IMR-90 (cell line): ENCODE measurements at regions not wholly inside any gene's neighbourhood (a gene's known extent, or its start where the extent isn't known, plus 50 kb on each side); places are given as distances from the start of the nearest gene placed in this dataset.
A peak's percentile ranks its signal among the peaks of the same experiment; 100 is the strongest.

Experiments
- ATAC-seq: fragments of 200-7000 bp; cut with Tn5 transposase; 2 replicates; pipeline ENCODE4 v1.9.1; 2020; ENCODE audit warnings: low read depth, mild to moderate bottlenecking, moderate library complexity
- BruUV-seq: library from RNA; stranded (reverse); fragments of 400-500 nt; replicated peaks from 2 replicates; lab custom pipeline; 2021; lab: Mats Ljungman, UMichigan
- CTCF ChIA-PET: fragments of 300-600 bp; formaldehyde crosslinking; extraction: SDS; loops from one replicate; lab custom pipeline; 2021; ENCODE audit warnings: antibody characterized with exemption; lab: Yijun Ruan, JAX
- POLR2A ChIA-PET: fragments of 300-600 bp; sonication (Branson Sonifier 250); formaldehyde crosslinking; loops from one replicate; lab custom pipeline; 2022; ENCODE audit warnings: antibody characterized with exemption; ENCODE audit not compliant: unreplicated experiment; lab: Charles Lee
- DNase-seq: peaks from one replicate; pipeline ENCODE4 v3.0.0; 2013
- H2AFZ ChIP-seq: replicated peaks from 2 replicates; pipeline ENCODE3; 2013; ENCODE audit warnings: low read length, mild to moderate bottlenecking; ENCODE audit not compliant: poor library complexity
- H2AK5ac ChIP-seq: 2 replicates; pipeline ENCODE4 v1.6.1; 2013; ENCODE audit warnings: low read depth, low read length, inconsistent platforms
- H2AK9ac ChIP-seq: replicated peaks from 2 replicates; pipeline ENCODE3; 2013; ENCODE audit warnings: mild to moderate bottlenecking, low read depth, low read length, moderate library complexity; ENCODE audit not compliant: poor library complexity
- H2BK120ac ChIP-seq: 2 replicates; pipeline ENCODE4 v1.6.1; 2013; ENCODE audit warnings: low read depth, low read length, inconsistent platforms
- H2BK15ac ChIP-seq: 3 replicates; pipeline ENCODE4 v1.6.1; 2013; ENCODE audit warnings: low read depth, low read length, inconsistent platforms
- H2BK20ac ChIP-seq: 2 replicates; pipeline ENCODE4 v1.6.1; 2013; ENCODE audit warnings: low read depth, mild to moderate bottlenecking, inconsistent platforms, low read length, moderate library complexity
- H2BK5ac ChIP-seq: 2 replicates; pipeline ENCODE4 v1.6.1; 2013; ENCODE audit warnings: mild to moderate bottlenecking, low read depth, low read length, inconsistent platforms; ENCODE audit not compliant: poor library complexity, severe bottlenecking
- H3K14ac ChIP-seq: replicated peaks from 2 replicates; pipeline ENCODE4 v1.6.1; 2013; ENCODE audit warnings: low read depth, low read length, inconsistent platforms
- H3K18ac ChIP-seq: 2 replicates; pipeline ENCODE4 v1.6.1; 2013; ENCODE audit warnings: low read depth, low read length, control low read depth
- H3K23ac ChIP-seq: 2 replicates; pipeline ENCODE4 v1.6.1; 2013; ENCODE audit warnings: low read depth, low read length, inconsistent platforms
- H3K27ac ChIP-seq: 2 replicates; pipeline ENCODE4 v1.5.1; 2013; ENCODE audit warnings: mild to moderate bottlenecking, control low read depth, low read length; ENCODE audit not compliant: insufficient read depth
- H3K27me3 ChIP-seq: 2 replicates; pipeline ENCODE4 v1.6.1; 2013; ENCODE audit warnings: low read length; ENCODE audit not compliant: control insufficient read depth, insufficient read depth
- H3K36me3 ChIP-seq: 2 replicates; pipeline ENCODE4 v1.6.1; 2013; ENCODE audit warnings: low read length, mixed read lengths; ENCODE audit not compliant: control insufficient read depth, insufficient read depth
- H3K4ac ChIP-seq: 2 replicates; pipeline ENCODE4 v1.6.1; 2013; ENCODE audit warnings: low read depth, low read length, inconsistent platforms
- H3K4me1 ChIP-seq: 2 replicates; pipeline ENCODE4 v1.6.1; 2013; ENCODE audit warnings: low read length, mixed read lengths; ENCODE audit not compliant: control insufficient read depth, insufficient read depth
- H3K4me2 ChIP-seq: 2 replicates; pipeline ENCODE4 v1.6.1; 2013; ENCODE audit warnings: low read depth, mild to moderate bottlenecking, control low read depth, low read length, moderate library complexity
- H3K4me3 ChIP-seq: 2 replicates; pipeline ENCODE4 v1.5.1; 2013; ENCODE audit warnings: low read depth, mild to moderate bottlenecking, control low read depth, low read length, moderate library complexity; ENCODE audit not compliant: insufficient read depth
- H3K56ac ChIP-seq: 2 replicates; pipeline ENCODE4 v1.6.1; 2013; ENCODE audit warnings: low read length, inconsistent platforms; ENCODE audit not compliant: insufficient read depth; ENCODE audit errors: extremely low read depth
- H3K79me1 ChIP-seq, 2 experiments: 2 replicates each; pipeline ENCODE4 v1.6.1; 2013; ENCODE audit warnings: low read length in 2 of 2, inconsistent platforms in 1 of 2, low read depth in 1 of 2
- H3K9ac ChIP-seq: 2 replicates; pipeline ENCODE4 v1.6.1; 2013; ENCODE audit warnings: low read depth, low read length, control low read depth
- H3K9me1 ChIP-seq: 2 replicates; pipeline ENCODE4 v1.6.1; 2013; ENCODE audit warnings: low read length, inconsistent platforms; ENCODE audit not compliant: insufficient read depth
- H3K9me3 ChIP-seq: 2 replicates; pipeline ENCODE4 v1.6.1; 2013; ENCODE audit warnings: low read length; ENCODE audit not compliant: control insufficient read depth, insufficient read depth
- H4K20me1 ChIP-seq: 2 replicates; pipeline ENCODE4 v1.6.1; 2013; ENCODE audit warnings: low read length, inconsistent platforms; ENCODE audit not compliant: insufficient read depth
- H4K5ac ChIP-seq: 2 replicates; pipeline ENCODE4 v1.6.1; 2013; ENCODE audit warnings: mild to moderate bottlenecking, low read depth, low read length, control low read depth
- H4K8ac ChIP-seq, 2 experiments: 2 replicates each; pipeline ENCODE4 v1.6.1; 2013; ENCODE audit warnings: low read depth in 2 of 2, low read length in 2 of 2, control low read depth in 1 of 2, inconsistent platforms in 1 of 2
- H4K91ac ChIP-seq: 2 replicates; pipeline ENCODE4 v1.6.1; 2013; ENCODE audit warnings: low read depth, low read length, inconsistent platforms; ENCODE audit not compliant: insufficient read depth
- CEBPB ChIP-seq: IDR thresholded peaks from 2 replicates; pipeline ENCODE4 v1.6.1; 2012; ENCODE audit warnings: low read depth, low read length, improper control_type of control experiment
- FOS ChIP-seq: fragments of 150-350 bp; IDR thresholded peaks from 2 replicates; pipeline ENCODE4 v1.6.1; 2016; ENCODE audit warnings: low read depth, low read length
- WGBS, 2 experiments: methylation state at CpG; one replicate each; pipeline versions ENCODE4 v1.1.5 to v1.1.7; 2013; ENCODE audit warnings: missing lambda C conversion rate in 2 of 2; ENCODE audit not compliant: insufficient read length in 1 of 2; ENCODE audit errors: extremely low coverage in 2 of 2; 5-methylcytosine and 5-hydroxymethylcytosine counted together
- dilution Hi-C: fragments of 300-500 bp; cut with HindIII; formaldehyde crosslinking; loops from one replicate; pipeline ENCODE4 v1.14.3; 2018; ENCODE audit warnings: low sequenced_read_pairs; ENCODE audit not compliant: unreplicated experiment
- in situ Hi-C: fragments of 300-500 bp; cut with MboI; formaldehyde crosslinking; loops from 3 replicates; pipeline ENCODE4 v1.14.3; 2019; ENCODE audit warnings: low sequenced_read_pairs, inconsistent platforms, mixed read lengths
- intact Hi-C: fragments of 100-400 bp; cut with micrococcal nuclease; formaldehyde crosslinking; loops from 2 replicates; pipeline ENCODE4 v1.10.0; 2022

- H4K5ac ChIP-seq, result no peak overlapping the region; the same call in 1 of the 2 replicates
- H2BK20ac ChIP-seq, result no peak overlapping the region
- H3K4me2 ChIP-seq, result no peak overlapping the region
- TF ChIP-seq CEBPB (peak; percentile 13; the same call in 1 of the 2 replicates), FOS (no peak)
- H3K4ac ChIP-seq, result no peak overlapping the region
- H4K20me1 ChIP-seq, result no peaks in the 10 kb centered on the region
- no peak overlapping the region for H2BK5ac ChIP-seq
- H2BK120ac ChIP-seq, result no peak overlapping the region
- no peaks in the 10 kb centered on the region for H3K27me3 ChIP-seq
- 0 out of 2 replicates have a peak overlapping the region, but pooled peaks have one; percentile 23 for H4K91ac ChIP-seq
- H3K14ac ChIP-seq, result no peak overlapping the region
- no peak overlapping the region for H3K23ac ChIP-seq
- no peak overlapping the region for H2AK9ac ChIP-seq
- H2AK5ac ChIP-seq, result 0 out of 2 replicates have a peak overlapping the region, but pooled peaks have one; percentile 1
- H2AFZ ChIP-seq, result no peak overlapping the region
- no TSS peak for BruUV-seq
- H3K9me1 ChIP-seq, result no peaks in the 10 kb centered on the region
- no peaks in the 10 kb centered on the region for H3K79me1 ChIP-seq
- H3K36me3 ChIP-seq, result no peaks in the 10 kb centered on the region
- H4K8ac ChIP-seq, result no peak overlapping the region
- ChIA-PET POLR2A (no interaction called here), CTCF (interaction anchor here (0.7 kb wide), 1 partner anchor 567 kb away, joined by 4 read pairs; no protein-coding TSS in a partner anchor)
- dilution Hi-C loops, result no loop called here
- H3K4me3 ChIP-seq, result no peak overlapping the region
- in situ Hi-C loops, result no loop called here
- ATAC-seq, result no peak
- no peaks in the 10 kb centered on the region for H3K4me1 ChIP-seq
- H3K56ac ChIP-seq, result no peak overlapping the region
- no peak overlapping the region for H2BK15ac ChIP-seq
- DNase-seq, result no peak
- H3K9ac ChIP-seq, result no peak overlapping the region
- intact Hi-C loops, result no loop called here
- peak overlapping the region; percentile 14; the same call in 1 of the 2 replicates for H3K27ac ChIP-seq
- H3K9me3 ChIP-seq, result no peaks in the 10 kb centered on the region
- peak overlapping the region; percentile 5; the same call in 1 of the 2 replicates for H3K18ac ChIP-seq
- no CpG with 5 or more reads among the region's 1 CpG for WGBS, 2 experiments
Observed at GRCh38 chr4:19772581-19772980, 479.1 kb upstream of the SLIT2 start.
